GM18517 (cell line): ENCODE measurements at regions not wholly inside any gene's neighbourhood (a gene's known extent, or its start where the extent isn't known, plus 50 kb on each side); places are given as distances from the start of the nearest gene placed in this dataset.
"Not testable (repeated sequence)": the region's sequence is repeated elsewhere in the genome, so short reads cannot be mapped to it uniquely, and the experiment has no call there.

ENCODE experiments used
- ATAC-seq: cut with Tn5 transposase; IDR thresholded peaks from one replicate; pipeline ENCODE4 v1.9.1; 2021; ENCODE audit warnings: mild to moderate bottlenecking, moderate library complexity; ENCODE audit not compliant: unreplicated experiment

DNA sequence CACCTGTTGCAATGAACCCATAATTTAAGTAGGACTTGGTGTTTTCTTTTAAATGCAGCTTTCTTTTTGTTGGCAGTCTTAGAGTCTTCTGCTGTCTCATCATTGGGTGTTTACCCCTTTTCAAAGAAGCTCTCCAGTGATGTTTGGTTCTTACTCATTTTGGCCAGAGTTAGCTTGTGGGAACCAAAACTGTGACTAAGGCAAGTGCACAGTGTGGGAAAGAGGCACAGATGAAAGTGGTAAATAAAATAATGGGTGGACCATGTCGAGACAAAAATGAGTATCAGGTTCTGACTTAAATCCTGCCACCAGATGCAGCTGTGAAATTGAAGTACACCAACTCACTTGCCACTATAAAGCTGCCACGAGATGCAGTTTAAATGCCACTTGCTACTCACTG lies 615.4 kb upstream of the MIS18BP1 start:
- no peak for ATAC-seq

DNA sequence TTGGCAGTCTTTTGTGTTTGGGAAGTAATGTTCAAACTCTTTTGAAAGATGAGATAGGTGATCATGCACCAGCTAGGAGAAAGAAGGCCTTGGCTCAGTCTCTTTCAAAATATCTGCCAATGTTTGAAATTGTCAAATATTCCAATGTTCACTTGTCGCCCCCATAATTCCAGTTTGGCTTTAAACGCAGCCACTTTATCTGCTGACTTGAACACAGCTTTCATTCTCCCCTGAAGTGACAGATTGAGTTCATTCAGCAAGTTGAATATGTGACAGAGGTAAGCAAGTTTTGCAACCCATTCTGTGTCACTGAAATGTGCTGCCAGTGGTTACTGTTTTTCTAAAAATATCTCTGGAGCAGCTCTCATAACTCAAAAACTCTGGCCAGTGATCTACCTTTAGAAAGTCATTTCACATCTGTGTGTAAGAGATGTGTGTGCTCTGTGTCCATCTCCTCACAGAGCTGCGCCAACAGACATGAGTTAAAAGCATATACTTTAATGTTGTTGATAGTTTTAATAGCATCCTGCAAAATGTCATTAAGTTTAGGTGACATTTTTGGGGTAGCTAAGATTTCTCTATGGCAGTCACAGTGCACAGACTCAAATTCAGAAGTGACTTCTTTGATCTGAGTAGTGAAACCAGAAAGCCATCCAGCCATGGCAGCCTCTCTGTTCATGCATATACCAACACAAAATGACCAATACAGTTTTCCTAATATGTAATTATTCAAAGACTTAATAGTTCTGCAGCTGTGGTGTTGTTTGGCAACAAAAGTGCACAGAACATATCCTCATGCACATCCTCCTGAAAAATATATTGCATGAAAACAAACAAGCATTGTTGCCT lies 614.3 kb upstream of the MIS18BP1 start:
- no peak for ATAC-seq

DNA sequence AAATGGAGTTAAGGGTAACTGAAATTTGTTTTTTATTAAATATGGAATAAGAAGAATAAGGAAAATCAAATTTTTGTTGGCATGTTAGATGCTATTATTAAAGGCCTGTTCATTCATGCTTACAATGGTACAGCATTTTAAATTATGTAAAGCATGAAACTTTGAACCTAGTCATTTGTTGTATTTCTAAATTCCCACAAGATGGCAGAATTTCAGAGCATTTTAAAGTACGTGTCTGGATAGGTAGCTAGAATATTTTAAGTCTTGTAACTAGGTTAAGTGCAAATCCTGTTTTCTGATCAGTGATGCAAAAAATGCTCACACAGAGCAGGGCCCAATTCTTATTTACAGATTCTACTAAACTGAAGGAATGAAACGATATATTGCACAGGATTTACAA lies 585.6 kb upstream of the MIS18BP1 start:
- no peak for ATAC-seq

- ATAC-seq = no peak
These were observed 566.1 kb upstream of the MIS18BP1 start for GRCh38 chr14:45819107-45819506.

DNA sequence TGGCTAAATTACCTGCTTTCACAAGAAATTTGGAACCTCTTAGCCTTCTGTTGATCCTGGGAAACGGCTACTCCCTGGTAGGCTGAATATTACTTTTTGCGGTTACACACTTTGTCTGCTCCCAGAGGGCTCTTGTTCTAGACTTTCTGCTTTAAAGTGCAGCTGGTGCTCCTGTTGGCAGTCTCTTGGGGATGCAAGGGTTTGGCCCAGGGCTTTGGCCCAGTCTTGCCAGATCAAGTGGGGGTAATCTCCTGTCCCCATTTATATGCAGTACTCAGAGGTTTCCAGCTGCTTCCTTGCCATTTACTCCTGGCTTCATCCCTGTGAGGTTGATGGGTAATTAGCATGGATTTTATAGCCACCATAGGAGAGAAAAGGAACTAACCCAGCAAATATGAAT lies 558.2 kb upstream of the MIS18BP1 start:
- ATAC-seq = no peak

DNA sequence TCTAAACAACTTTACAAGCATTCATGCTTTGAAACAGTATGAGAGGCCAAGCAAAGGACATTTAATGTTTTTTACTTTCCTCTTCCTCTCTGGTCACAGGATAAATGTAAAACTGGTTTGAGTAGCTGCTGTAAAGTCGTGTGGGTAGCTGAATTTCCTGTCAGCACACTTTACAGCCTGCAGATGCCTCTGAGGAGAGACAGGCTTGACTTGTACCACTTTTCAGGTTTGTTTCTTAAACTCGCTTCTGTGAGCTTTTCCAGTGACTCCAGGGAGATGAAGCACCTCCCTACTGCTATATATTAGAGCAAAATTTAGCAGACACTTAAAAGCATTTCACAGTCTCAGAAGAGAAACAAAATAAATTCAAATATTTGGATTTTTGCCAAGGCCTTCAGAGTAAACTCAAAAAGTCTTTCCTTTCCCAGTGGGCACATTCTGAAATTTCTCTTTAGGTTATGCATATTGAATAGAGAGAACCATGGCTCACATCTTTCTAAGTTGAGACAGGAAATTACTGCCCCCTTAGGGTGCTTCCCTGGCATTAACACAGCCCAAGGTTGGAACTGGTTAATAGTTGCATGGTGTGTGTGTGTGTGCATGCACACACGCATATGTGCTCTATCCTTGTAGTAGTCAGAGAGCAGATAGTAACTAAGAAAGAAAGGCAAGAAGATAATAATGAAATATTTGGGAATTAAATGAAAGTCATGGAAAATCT lies 557.3 kb upstream of the MIS18BP1 start:
- ATAC-seq = no peak

DNA sequence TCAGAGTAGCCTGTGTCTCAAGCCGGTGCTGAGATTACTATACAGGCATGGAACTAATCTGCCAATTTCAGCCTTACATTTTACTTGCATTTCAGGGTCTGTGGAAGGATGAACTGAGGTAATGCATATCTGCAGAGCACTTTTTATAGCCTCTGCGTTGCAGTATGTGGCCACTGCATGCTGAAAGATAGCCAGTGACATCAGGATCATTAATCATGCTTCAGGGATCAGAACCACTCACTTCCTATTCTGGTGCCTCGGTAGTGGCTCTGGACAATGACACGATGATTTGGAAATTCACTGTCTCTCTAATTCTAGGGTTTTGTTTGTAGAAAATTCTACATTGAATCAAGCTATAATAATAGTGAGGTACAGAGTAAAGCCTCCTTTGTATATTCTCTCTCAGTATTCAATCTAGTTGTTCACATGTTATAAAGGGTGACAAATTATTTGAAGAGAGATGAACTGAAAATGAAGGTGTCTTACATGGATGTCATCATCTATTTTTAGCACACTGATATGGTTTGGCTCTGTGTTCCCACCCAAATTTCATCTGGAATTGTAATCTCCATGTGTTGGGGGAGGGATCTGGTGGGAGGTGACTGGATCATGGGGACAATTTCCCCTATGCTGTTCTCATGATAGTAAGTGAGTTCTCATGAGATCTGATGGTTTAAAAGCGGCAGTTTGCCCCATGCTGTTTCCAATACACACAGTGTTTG lies 554.3 kb upstream of the MIS18BP1 start:
- ATAC-seq = no peak

DNA sequence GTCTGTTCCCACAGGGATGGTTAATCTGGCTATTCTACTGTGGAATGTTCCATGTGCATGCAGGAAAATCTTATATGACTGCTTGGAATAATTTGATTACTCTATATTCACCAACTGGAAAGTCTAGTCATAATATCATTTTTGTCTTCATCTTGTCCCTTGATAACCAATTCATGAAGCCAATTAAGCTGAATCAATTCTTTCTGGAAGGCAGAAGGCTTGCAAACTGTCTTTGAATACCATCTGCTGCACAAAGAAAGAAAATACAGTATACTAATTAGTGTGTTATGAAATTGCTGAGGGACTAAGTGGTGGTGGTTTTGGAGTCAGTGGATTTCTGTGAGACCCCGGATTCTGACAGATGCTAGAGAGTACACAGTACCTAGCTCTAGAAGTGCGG lies 546.5 kb upstream of the MIS18BP1 start:
- ATAC-seq = no peak

- no peak for ATAC-seq
These were observed 545.7 kb upstream of the MIS18BP1 start for GRCh38 chr14:45798659-45799058.

DNA sequence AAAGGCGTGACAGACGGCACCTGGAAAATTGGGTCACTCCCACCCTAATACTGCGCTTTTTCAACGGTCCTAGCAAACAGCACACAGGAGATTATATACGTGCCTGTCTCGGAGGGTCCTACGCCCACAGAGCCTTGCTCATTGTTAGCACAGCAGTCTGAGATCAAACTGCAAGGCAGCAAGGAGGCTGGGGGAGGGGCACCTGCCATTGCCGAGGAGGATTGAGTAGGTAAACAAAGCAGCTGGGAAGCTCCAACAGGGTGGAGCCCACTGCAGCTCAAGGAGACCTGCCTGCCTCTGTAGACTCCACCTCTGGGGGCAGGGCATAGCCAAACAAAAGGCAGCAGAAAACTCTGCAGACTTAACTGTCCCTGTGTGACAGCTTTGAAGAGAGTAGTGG lies 543.0 kb upstream of the MIS18BP1 start:
- ATAC-seq = not testable (repeated sequence)

GRCh38 chr14:45793081-45793480 lies 540.1 kb upstream of the MIS18BP1 start:
- ATAC-seq = no peak

DNA sequence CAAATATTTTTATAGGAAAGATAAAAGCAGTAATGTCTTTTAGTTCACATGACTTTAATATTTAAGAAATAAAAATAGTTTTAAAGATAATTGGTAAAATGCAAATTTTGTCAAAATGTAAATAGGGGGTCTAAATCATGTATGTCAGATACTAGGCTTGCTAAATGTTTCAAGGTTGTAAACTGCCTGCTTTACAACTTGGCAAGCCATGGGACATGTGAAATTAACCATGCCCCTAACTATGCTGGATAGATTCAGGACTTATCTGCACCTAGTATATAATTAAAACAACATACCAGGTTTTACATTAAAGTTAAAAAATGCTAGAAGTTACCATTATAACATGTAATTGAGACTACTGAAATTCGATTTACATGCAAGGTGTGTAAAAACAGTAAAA lies 537.3 kb upstream of the MIS18BP1 start:
- no peak for ATAC-seq

GRCh38 chr14:45787167-45787566 lies 534.2 kb upstream of the MIS18BP1 start:
- no peak for ATAC-seq

DNA sequence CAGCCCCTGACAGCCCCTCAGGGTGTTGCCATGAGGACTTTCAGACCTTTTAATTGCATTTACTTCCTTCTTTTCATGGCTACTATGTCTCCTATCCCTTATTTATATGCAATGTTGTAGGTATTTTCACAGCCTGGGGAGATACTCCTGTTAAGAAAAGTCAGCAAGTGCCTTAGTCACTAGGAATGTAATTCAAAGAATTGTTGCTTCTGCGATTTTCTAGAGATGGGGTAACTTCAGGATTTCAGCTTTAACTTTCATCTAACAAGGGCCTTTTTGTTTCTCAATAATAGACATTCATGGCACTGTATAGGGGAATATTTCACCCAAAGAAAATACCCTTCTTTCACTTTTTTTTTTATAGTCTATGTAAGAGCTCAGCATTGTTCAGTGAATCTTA lies 533.3 kb upstream of the MIS18BP1 start:
- ATAC-seq = no peak

GRCh38 chr14:45785240-45785639 lies 532.2 kb upstream of the MIS18BP1 start:
- ATAC-seq = no peak

- ATAC-seq = no peak
These were observed 513.2 kb upstream of the MIS18BP1 start for GRCh38 chr14:45766247-45766646.

DNA sequence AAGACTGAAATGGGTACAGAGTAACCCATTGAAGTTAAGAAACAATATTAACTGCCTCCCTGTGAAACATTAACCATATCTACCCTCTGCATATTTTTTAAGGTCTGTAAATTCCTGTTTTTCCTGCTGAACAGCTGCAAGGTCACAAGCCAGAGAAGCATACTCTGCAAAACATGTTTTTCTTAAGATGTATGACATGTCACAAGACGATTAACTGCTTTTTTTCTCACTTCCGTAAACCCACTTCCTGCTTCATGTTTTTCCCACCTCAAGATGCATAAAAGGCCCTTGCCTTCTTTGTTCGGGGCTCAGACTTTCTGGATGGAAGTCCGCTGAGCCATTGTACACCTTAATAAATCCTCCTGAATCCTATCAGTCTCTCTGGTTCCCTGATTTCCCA lies 504.7 kb upstream of the MIS18BP1 start:
- no peak for ATAC-seq

- not testable (repeated sequence) for ATAC-seq
These were observed 503.4 kb upstream of the MIS18BP1 start for GRCh38 chr14:45756412-45756811.

- ATAC-seq = no peak
These were observed 490.9 kb upstream of the MIS18BP1 start for GRCh38 chr14:45743884-45744283.

DNA sequence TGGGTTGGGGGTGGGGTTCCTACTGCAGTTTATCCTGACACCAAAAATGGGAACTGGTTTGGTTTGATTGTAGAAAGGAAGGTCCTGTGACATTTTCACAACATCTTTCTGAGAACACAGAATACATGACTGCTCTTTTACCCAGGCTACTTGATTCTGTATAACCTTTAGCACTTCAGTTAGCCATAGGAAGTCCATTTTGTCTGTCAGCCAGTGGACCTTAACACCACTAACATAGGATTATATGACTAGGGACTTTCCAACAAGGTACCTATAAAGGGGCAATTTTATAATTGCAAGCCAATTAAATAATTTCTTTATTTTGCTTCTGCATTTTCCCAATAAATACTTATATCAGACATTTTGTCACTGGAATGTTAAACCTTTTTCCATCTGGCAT lies 489.2 kb upstream of the MIS18BP1 start:
- no peak for ATAC-seq

DNA sequence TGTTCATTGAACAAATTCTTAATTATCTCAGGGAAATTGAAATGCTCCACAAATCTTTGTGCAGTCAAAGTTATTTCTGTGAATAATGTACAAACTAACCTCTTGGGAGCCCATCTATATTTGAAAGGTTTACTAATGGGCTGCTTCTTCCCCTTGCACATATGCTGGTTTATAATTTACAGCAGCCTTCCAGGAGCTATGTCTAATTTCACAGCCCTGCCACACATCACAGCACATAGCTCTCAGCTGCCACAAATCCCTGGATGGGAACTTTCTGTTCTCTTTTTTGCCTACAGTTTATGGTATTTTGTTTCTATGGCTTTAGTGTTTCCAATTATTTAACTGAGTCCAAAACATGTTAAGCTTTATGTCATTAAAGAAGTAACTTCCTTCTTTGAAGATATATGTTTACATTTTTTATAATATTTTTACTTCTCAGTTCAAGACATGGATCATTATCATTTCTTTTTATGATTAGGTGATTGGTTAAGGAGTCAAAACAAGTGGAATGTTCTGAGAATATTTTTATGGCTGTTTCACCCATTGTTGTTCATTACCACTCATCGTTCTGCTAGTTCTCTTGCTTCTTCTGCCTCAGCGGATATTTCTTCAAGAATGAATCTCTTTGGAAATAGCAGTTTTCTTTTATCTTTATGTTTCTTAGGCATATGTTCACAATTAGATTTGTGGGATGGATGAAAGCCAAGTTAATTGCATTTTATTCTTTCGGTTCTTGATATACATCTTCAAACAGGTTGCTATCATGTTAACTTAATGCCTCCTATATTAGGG lies 475.6 kb upstream of the MIS18BP1 start:
- no peak for ATAC-seq
